Lower lobe of right lung (tissue), 2 donors: ENCODE measurements at regions not wholly inside any gene's neighbourhood (a gene's known extent, or its start where the extent isn't known, plus 50 kb on each side); places are given as distances from the start of the nearest gene placed in this dataset.

Experiments
- ATAC-seq, 2 donors: fragments of 200-7000 bp; cut with Tn5 transposase; one replicate each; pipeline ENCODE4 v1.9.1; 2020 to 2022; ENCODE audit warnings: mild to moderate bottlenecking in 2 of 2, moderate library complexity in 2 of 2
- DNase-seq: peaks from one replicate; pipeline ENCODE4 v3.0.0-alpha.2; 2020
- H3K27ac ChIP-seq: fragments of 200-600 bp; one replicate; pipeline ENCODE4 v1.8.0; 2022
- H3K27me3 ChIP-seq: fragments of 200-600 bp; one replicate; pipeline ENCODE4 v1.8.0; 2022; ENCODE audit warnings: low read depth
- H3K36me3 ChIP-seq: fragments of 200-600 bp; one replicate; pipeline ENCODE4 v1.8.0; 2022; ENCODE audit warnings: mild to moderate bottlenecking
- H3K4me1 ChIP-seq: fragments of 200-600 bp; one replicate; pipeline ENCODE4 v1.8.0; 2022
- H3K4me3 ChIP-seq: fragments of 200-600 bp; one replicate; pipeline ENCODE4 v1.8.0; 2022; ENCODE audit warnings: mild to moderate bottlenecking
- H3K9me3 ChIP-seq: fragments of 200-600 bp; one replicate; pipeline ENCODE4 v1.8.0; 2022
- intact Hi-C: fragments of 100-400 bp; cut with DNase I; formaldehyde crosslinking; loops from one replicate; pipeline ENCODE4 v1.11.0; 2022
- TF ChIP-seq, protein P1 (sequence below): fragments of 200-600 bp; IDR thresholded peaks from one replicate; pipeline ENCODE4 v1.8.0; 2022; ENCODE audit warnings: antibody characterized with exemption, mild to moderate bottlenecking
- donor health status: DM: no; HTN: yes; CAD: no; lungs with severe emphysema.

DNA sequence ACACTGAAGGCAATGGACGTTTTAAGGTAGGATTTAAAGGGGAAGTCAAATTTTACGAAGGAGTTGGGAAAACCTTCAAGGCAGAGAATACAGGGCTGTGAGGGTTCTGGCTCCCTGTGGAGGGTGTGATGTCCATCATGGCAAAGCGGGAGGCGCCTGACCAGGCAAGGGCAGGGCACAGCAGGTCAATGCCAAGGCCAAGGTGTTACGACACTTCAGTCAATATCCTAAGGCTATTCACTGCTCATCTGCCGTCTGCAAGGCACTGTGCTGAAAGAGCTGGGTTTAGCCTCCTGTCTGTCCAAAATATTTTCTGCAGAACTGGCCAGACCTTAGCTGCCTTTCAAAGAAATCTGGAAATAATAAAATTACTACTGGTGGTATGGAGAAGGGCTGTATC is 297.9 kb upstream of the MGMT start:
- DNase-seq (no peak), ATAC-seq (no peak)
- TF ChIP-seq, protein P1, sequence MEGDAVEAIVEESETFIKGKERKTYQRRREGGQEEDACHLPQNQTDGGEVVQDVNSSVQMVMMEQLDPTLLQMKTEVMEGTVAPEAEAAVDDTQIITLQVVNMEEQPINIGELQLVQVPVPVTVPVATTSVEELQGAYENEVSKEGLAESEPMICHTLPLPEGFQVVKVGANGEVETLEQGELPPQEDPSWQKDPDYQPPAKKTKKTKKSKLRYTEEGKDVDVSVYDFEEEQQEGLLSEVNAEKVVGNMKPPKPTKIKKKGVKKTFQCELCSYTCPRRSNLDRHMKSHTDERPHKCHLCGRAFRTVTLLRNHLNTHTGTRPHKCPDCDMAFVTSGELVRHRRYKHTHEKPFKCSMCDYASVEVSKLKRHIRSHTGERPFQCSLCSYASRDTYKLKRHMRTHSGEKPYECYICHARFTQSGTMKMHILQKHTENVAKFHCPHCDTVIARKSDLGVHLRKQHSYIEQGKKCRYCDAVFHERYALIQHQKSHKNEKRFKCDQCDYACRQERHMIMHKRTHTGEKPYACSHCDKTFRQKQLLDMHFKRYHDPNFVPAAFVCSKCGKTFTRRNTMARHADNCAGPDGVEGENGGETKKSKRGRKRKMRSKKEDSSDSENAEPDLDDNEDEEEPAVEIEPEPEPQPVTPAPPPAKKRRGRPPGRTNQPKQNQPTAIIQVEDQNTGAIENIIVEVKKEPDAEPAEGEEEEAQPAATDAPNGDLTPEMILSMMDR = no peak
- H3K27ac ChIP-seq = no peak overlapping the region
- intact Hi-C loops = no loop called here
- no peaks in the 10 kb centered on the region for H3K4me1 ChIP-seq
- H3K36me3 ChIP-seq = no peaks in the 10 kb centered on the region
- no peak overlapping the region for H3K4me3 ChIP-seq
- H3K9me3 ChIP-seq = no peaks in the 10 kb centered on the region
- H3K27me3 ChIP-seq = no peaks in the 10 kb centered on the region

DNA sequence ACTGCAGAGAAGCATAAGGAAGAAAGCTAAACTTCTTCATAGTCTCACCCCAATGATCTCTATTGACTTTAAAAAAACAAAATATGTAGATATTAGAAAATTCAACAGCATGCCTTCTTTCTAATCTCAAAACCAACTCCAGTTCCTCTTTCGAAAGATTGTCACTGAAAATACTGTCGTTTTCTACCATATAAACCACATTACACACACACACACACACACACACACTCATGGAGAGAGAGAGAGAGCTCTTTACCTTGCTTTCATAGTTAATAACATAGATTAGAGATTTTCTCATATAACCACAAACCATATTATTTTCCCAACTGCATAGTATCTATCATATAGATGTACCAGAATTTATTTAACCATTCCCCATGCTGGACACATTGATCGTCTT is 296.2 kb upstream of the MGMT start:
- DNase-seq (no peak), ATAC-seq (no peak)
- Histone ChIP-seq H3K4me1 (no peaks in the 10 kb centered on the region), H3K27ac (no peak overlapping the region), H3K36me3 (no peaks in the 10 kb centered on the region), H3K4me3 (no peak overlapping the region), H3K9me3 (no peaks in the 10 kb centered on the region), H3K27me3 (no peaks in the 10 kb centered on the region)
- intact Hi-C loops = no loop called here
- TF ChIP-seq, protein P1 = no peak

DNA sequence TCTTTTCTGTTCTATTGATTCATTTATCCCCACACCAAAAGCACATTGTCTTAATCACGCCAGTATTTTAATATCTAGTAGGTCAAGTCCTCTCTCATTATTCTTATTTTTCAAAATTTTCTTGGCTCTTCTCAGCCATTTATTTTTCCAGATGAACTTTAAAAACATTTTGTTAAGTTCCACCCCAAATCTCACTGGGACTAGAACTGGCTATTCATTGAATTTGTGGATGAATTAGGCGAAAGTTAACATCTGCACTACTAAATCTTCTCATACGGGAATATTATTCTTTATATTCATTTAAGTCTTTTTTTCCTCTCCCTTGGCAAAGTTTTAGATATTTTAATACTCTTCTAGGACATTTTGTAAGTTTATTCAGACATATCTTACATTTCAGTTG is 295.2 kb upstream of the MGMT start:
- no peak for DNase-seq
- TF ChIP-seq, protein P1 = no peak
- no peaks in the 10 kb centered on the region for H3K36me3 ChIP-seq
- intact Hi-C loops = no loop called here
- no peak for ATAC-seq
- H3K4me1 ChIP-seq = no peaks in the 10 kb centered on the region
- H3K4me3 ChIP-seq = no peak overlapping the region
- H3K9me3 ChIP-seq = no peaks in the 10 kb centered on the region
- H3K27ac ChIP-seq = no peak overlapping the region
- no peaks in the 10 kb centered on the region for H3K27me3 ChIP-seq

DNA sequence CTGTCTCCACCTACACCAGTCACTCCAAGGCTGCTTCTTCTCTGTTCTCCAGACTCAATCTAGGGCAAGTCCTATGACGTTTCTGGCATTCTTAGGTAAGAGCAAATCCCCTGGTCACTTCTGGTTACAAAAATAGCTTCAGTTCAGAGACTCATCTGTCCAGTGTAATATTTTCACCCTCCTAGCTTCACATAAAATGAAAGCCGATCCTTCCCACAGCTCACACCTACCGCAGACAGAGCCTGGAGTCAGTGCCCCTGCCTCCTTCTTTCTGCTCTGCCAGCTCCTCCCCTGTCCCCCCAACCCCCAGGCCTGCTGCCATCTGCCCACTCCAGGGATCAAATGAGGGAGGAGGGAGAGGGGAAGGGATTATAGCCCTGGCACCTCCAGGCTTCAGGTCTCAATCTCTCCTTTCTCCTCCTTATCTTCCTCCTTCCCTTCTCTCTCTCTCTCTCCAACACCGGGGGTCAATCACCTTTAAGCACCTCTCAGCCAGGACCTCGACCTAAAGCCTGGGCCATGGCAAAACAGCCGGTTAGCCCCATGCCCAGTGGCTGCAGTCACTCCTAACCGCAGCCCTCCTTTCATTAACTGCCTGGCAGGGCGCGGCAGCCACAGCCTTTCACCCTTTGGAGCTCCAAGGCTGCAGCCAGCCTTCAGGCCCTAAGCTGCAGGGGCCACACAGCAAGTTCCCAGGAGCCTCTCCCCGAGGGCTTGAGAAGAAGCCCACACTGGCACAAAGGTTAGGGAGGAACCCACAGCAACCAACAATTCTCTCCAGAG is 292.6 kb upstream of the MGMT start:
- intact Hi-C loops = no loop called here
- no peaks in the 10 kb centered on the region for H3K4me1 ChIP-seq
- no peaks in the 10 kb centered on the region for H3K9me3 ChIP-seq
- peaks cover 7% of the 10 kb centered on the region for H3K27me3 ChIP-seq
- H3K4me3 ChIP-seq = no peak overlapping the region
- H3K36me3 ChIP-seq = no peaks in the 10 kb centered on the region
- ATAC-seq = no peak
- TF ChIP-seq, protein P1 = no peak
- H3K27ac ChIP-seq = no peak overlapping the region
- no peak for DNase-seq

DNA sequence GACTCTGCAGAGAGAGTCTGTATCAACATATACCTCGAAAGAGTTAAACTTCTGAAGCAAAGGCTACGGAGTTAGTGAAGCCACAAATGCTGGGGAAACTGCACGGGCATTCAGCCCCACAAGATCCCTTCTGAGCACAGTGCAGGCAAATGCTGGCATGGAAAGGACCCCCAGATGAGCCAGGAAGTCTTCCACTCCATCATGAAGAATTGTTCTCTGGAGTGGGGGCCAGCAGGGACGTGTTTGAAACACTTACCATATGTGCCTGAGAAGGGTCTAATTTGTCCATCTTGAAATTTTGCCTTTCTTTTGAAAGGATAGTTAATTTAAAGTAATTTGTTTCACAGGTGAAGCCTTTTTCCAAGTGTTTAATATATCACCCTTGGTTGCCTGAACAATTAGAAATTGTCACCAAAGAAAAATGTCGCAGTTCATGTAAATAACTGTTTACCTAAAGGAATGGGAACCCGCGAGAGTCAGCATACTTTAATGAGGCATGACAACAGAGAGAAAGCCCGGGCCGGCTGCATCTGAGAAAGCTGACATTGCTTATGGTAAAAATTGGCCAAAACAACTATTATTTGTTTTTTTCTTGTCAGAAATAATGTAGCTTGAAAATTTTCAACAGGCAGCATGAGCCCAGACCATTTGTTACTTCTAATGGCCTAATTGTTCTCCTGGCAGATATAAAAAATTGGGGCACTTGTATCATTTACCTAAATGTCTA is 287.6 kb upstream of the MGMT start:
- no peaks in the 10 kb centered on the region for H3K9me3 ChIP-seq
- DNase-seq = no peak
- no peaks in the 10 kb centered on the region for H3K4me1 ChIP-seq
- no peaks in the 10 kb centered on the region for H3K36me3 ChIP-seq
- no peak overlapping the region for H3K27ac ChIP-seq
- H3K4me3 ChIP-seq = no peak overlapping the region
- TF ChIP-seq, protein P1 = no peak
- intact Hi-C loops = no loop called here
- no peak for ATAC-seq
- H3K27me3 ChIP-seq = peaks cover 7% of the 10 kb centered on the region
